22Rv1 (cell line): ENCODE measurements at regions not wholly inside any gene's neighbourhood (a gene's known extent, or its start where the extent isn't known, plus 50 kb on each side); places are given as distances from the start of the nearest gene placed in this dataset.

Experiments used
- CTCF ChIP-seq: fragments of 450-650 bp; IDR thresholded peaks from 2 replicates; pipeline ENCODE4 v1.5.1; 2017; ENCODE audit warnings: mild to moderate bottlenecking
- ZFX ChIP-seq: fragments of 450-650 bp; IDR thresholded peaks from 2 replicates; pipeline ENCODE4 v1.6.1; 2017; ENCODE audit warnings: antibody characterized with exemption, borderline replicate concordance

GRCh38 chr5:88550736-88551135, 282.1 kb upstream of the TMEM161B start:
- TF ChIP-seq CTCF (no peak), ZFX (no peak)
